ENCODE measurements at regions not wholly inside any gene's neighbourhood (a gene's known extent, or its start where the extent isn't known, plus 50 kb on each side); places are given as distances from the start of the nearest gene placed in this dataset.

GRCh38 chr3:72118628-72119027, 333.7 kb upstream of the PROK2 start:
- DNase-seq: no peak

- DNase-seq: no peak
These were observed 331.3 kb upstream of the PROK2 start for GRCh38 chr3:72116226-72116625.

- DNase-seq: no peak
These were observed 330.4 kb upstream of the PROK2 start for GRCh38 chr3:72115307-72115706.

GRCh38 chr3:72114773-72115172, 329.8 kb upstream of the PROK2 start:
- DNase-seq: no peak

- DNase-seq: no peak
These were observed 329.0 kb upstream of the PROK2 start for GRCh38 chr3:72113964-72114363.

- DNase-seq: no peak
These were observed 328.6 kb upstream of the PROK2 start for GRCh38 chr3:72113564-72113963.

- DNase-seq: no peak
These were observed 327.5 kb upstream of the PROK2 start for GRCh38 chr3:72112435-72112834.

- DNase-seq: no peak
These were observed 326.6 kb upstream of the PROK2 start for GRCh38 chr3:72111265-72112205.

- DNase-seq: no peak
These were observed 324.6 kb upstream of the PROK2 start for GRCh38 chr3:72109327-72110259.

- DNase-seq: no peak
These were observed 320.4 kb upstream of the PROK2 start for GRCh38 chr3:72105306-72105705.

- DNase-seq: peak; percentile 42
These were observed 317.2 kb upstream of the PROK2 start for GRCh38 chr3:72102112-72102616.

GRCh38 chr3:72101494-72101893, 316.5 kb upstream of the PROK2 start:
- no peak for DNase-seq

- peak; percentile 94 for DNase-seq
These were observed 315.7 kb upstream of the PROK2 start for GRCh38 chr3:72100601-72101187.

GRCh38 chr3:72100080-72100511, 315.1 kb upstream of the PROK2 start:
- DNase-seq: peak; percentile 39

GRCh38 chr3:72099326-72100079, 314.6 kb upstream of the PROK2 start:
- DNase-seq: no peak

GRCh38 chr3:72097053-72097452, 312.1 kb upstream of the PROK2 start:
- DNase-seq: no peak

GRCh38 chr3:72095521-72095920, 310.6 kb upstream of the PROK2 start:
- DNase-seq: no peak

- no peak for DNase-seq
These were observed 309.0 kb upstream of the PROK2 start for GRCh38 chr3:72093992-72094334.

GRCh38 chr3:72093270-72093991, 308.5 kb upstream of the PROK2 start:
- no peak for DNase-seq

- DNase-seq: no peak
These were observed 307.8 kb upstream of the PROK2 start for GRCh38 chr3:72092778-72093177.

- DNase-seq: no peak
These were observed 303.6 kb upstream of the PROK2 start for GRCh38 chr3:72088486-72089025.
